Esophagus mucosa (tissue), 1 donor: ENCODE measurements at regions not wholly inside any gene's neighbourhood (a gene's known extent, or its start where the extent isn't known, plus 50 kb on each side); places are given as distances from the start of the nearest gene placed in this dataset.

Experiments used
- ATAC-seq: fragments of 200-7000 bp; cut with Tn5 transposase; one replicate; pipeline ENCODE4 v1.9.1; 2020
- donor health status: DM: yes; HTN: yes; CAD: no.

- no peak for ATAC-seq
Observed at GRCh38 chr1:75668813-75669212, 55.7 kb upstream of the ACADM start.

GRCh38 chr1:75671708-75672107 lies 52.8 kb upstream of the ACADM start:
- ATAC-seq = no peak

- no peak for ATAC-seq
Observed at GRCh38 chr1:75672108-75672507, 52.4 kb upstream of the ACADM start.

- ATAC-seq = peak; percentile 97
Observed at GRCh38 chr1:75672528-75673393, 51.7 kb upstream of the ACADM start.

DNA sequence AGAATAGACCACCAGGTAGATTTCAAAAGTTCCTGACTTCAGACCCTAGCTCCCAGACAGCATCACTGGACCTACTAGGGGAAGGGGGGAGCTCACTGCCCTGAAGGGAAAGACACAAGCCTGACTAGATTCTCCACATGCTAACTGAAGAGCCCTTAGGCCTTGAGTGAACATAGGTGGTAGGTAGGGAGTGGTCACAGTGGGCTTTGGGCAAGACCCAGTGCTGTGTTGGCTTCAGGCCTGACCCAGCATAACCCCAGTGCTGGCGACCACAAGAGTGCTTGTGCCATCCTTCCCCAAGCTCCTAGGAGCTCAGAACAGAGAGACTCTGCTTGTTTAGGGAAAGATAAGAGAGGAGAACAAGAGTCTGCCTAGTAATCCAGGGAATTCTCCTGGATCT lies 51.1 kb upstream of the ACADM start:
- ATAC-seq = no peak

DNA sequence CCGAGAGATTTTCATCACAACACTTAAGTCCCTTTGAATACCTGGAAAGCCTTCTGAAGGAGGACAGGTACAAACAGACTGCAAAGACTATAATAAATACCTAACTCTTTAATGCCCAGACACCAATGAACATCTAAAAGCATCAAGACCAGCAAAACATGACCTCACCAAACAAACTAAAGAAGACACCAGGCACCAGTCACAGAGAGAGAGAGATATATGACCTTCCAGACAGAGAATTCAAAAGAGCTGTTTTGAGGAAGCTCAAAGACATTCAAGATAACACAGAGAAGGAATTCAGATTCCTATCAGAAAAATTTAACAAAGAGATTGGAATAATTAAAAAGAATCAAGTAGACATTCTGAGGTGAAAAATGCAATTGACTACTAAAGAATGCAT lies 50.6 kb upstream of the ACADM start:
- no peak for ATAC-seq
